ENCODE measurements at regions not wholly inside any gene's neighbourhood (a gene's known extent, or its start where the extent isn't known, plus 50 kb on each side); places are given as distances from the start of the nearest gene placed in this dataset.

DNA sequence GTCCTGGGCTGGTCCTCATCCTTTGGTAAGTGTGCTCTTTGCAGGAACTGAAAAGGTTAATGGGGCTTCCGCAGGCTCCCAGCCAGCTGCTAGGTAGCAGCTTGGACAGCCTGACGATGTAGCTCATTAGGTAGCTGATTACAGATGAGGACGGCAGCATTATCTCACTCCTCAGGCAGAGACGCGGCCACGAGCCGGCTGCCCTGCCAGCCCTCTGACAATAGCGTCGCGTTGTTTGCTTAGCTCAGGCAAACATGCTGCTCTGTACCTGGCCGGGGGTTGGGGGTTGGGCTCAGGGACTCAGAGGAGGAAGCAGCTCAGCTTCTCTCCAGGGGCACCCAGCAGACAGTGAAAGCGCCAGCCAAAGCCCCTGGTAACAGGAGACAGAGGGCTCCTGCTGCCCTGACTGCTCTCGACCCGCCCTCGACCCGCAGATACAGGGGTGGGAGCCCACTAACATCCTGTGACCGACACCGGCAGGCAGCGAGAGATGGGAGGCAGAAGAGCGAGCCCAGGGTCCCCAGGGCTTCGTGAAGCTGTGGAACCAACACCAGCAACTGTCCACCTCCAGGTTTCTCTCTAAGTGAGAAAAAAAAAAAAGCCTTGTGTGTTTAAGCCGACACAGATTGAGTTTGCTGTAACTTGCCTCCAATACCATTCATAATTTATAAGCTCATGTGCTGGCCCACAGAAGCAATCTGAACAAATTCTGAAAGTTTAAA, 53.4 kb upstream of the DLK1 start:
- Histone ChIP-seq H3K27ac (ENCODE audit: control insufficient read depth, insufficient read depth, low read length) (no peak overlapping the region), H3K9ac (ENCODE audit: control insufficient read depth, extremely low read depth, insufficient read depth, low read length) (no peak overlapping the region), H2AFZ (ENCODE audit: control insufficient read depth, low read length) (no peak overlapping the region), H3K27me3 (ENCODE audit: control insufficient read depth, extremely low read depth, insufficient read depth, low read length) (peaks cover 59% of the 10 kb centered on the region), H3K9me3 (ENCODE audit: control insufficient read depth, low read depth, low read length) (no peaks in the 10 kb centered on the region), H4K20me1 (ENCODE audit: control insufficient read depth, extremely low read depth, insufficient read depth, low read length) (no peaks in the 10 kb centered on the region), H3K4me1 (ENCODE audit: control insufficient read depth, extremely low read depth, insufficient read depth, low read length) (peaks cover 22% of the 10 kb centered on the region), H3K36me3 (ENCODE audit: control insufficient read depth in 2 of 2, extremely low read depth in 1 of 2, insufficient read depth in 2 of 2, low read length in 2 of 2) (no peaks in the 10 kb centered on the region), H3K4me2 (ENCODE audit: control insufficient read depth, extremely low read depth, insufficient read depth, low read depth, low read length) (no peak overlapping the region), H3K79me2 (ENCODE audit: control insufficient read depth, insufficient read depth, low read length) (no peaks in the 10 kb centered on the region), H3K9me1 (ENCODE audit: control insufficient read depth, extremely low read depth, insufficient read depth, low read length) (no peaks in the 10 kb centered on the region), H3K4me3 (ENCODE audit: control insufficient read depth in 2 of 3, extremely low read depth in 1 of 3, insufficient read depth in 2 of 3, low read depth in 1 of 3, low read length in 3 of 3) (no peak overlapping the region)
- TF ChIP-seq, protein P1, sequence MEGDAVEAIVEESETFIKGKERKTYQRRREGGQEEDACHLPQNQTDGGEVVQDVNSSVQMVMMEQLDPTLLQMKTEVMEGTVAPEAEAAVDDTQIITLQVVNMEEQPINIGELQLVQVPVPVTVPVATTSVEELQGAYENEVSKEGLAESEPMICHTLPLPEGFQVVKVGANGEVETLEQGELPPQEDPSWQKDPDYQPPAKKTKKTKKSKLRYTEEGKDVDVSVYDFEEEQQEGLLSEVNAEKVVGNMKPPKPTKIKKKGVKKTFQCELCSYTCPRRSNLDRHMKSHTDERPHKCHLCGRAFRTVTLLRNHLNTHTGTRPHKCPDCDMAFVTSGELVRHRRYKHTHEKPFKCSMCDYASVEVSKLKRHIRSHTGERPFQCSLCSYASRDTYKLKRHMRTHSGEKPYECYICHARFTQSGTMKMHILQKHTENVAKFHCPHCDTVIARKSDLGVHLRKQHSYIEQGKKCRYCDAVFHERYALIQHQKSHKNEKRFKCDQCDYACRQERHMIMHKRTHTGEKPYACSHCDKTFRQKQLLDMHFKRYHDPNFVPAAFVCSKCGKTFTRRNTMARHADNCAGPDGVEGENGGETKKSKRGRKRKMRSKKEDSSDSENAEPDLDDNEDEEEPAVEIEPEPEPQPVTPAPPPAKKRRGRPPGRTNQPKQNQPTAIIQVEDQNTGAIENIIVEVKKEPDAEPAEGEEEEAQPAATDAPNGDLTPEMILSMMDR (optimal IDR thresholded peaks at IDR 0.05 in 1 of 3, IDR thresholded peaks at IDR 0.05 in 1 of 3, conservative IDR thresholded peaks at IDR 0.05 in 1 of 3; ENCODE audit: extremely low read depth in 1 of 3, insufficient read depth in 2 of 3, low read length in 3 of 3): no peak
- no peak for TF ChIP-seq EZH2 (IDR thresholded peaks at IDR 0.05; ENCODE audit: low read length)
- dilution Hi-C loops (cut with MboI; ENCODE audit: extremely low pct_ligation_motif_present, low sequenced_read_pairs): no loop called here
- no peak for FAIRE-seq
- DNase-seq (ENCODE audit: low read depth, low spot score): no peak

DNA sequence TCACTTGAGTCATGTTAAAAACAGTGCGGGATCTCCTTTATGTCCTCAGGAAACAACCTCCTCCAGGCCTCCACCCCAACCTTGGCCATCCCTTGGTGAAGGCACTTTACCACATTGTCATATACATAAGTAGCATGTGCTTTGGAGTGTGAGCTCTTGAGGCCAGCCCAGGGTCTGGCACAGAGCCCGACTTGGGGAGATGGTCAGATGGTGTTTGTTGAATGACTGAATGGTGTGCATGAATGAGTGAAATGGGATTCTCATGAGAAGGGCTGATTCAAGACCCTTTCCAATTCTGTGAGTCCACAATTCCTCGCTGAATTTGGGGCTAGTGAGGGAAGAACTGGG, 52.9 kb upstream of the DLK1 start:
- dilution Hi-C loops (cut with MboI; ENCODE audit: extremely low pct_ligation_motif_present, low sequenced_read_pairs): no loop called here
- no peaks in the 10 kb centered on the region for H4K20me1 ChIP-seq (ENCODE audit: control insufficient read depth, extremely low read depth, insufficient read depth, low read length)
- no peak overlapping the region for H3K4me2 ChIP-seq (ENCODE audit: control insufficient read depth, extremely low read depth, insufficient read depth, low read depth, low read length)
- no peak for FAIRE-seq
- no peaks in the 10 kb centered on the region for H3K79me2 ChIP-seq (ENCODE audit: control insufficient read depth, insufficient read depth, low read length)
- H3K9ac ChIP-seq (ENCODE audit: control insufficient read depth, extremely low read depth, insufficient read depth, low read length): no peak overlapping the region
- peaks cover 55% of the 10 kb centered on the region for H3K27me3 ChIP-seq (ENCODE audit: control insufficient read depth, extremely low read depth, insufficient read depth, low read length)
- H3K9me1 ChIP-seq (ENCODE audit: control insufficient read depth, extremely low read depth, insufficient read depth, low read length): no peaks in the 10 kb centered on the region
- TF ChIP-seq, protein P1 (optimal IDR thresholded peaks at IDR 0.05 in 1 of 3, IDR thresholded peaks at IDR 0.05 in 1 of 3, conservative IDR thresholded peaks at IDR 0.05 in 1 of 3; ENCODE audit: extremely low read depth in 1 of 3, insufficient read depth in 2 of 3, low read length in 3 of 3): no peak
- TF ChIP-seq EZH2 (IDR thresholded peaks at IDR 0.05; ENCODE audit: low read length): no peak
- H3K9me3 ChIP-seq (ENCODE audit: control insufficient read depth, low read depth, low read length): no peaks in the 10 kb centered on the region
- no peak overlapping the region for H2AFZ ChIP-seq (ENCODE audit: control insufficient read depth, low read length)
- no peaks in the 10 kb centered on the region for H3K36me3 ChIP-seq (ENCODE audit: control insufficient read depth in 2 of 2, extremely low read depth in 1 of 2, insufficient read depth in 2 of 2, low read length in 2 of 2)
- no peak overlapping the region for H3K4me3 ChIP-seq (ENCODE audit: control insufficient read depth in 2 of 3, extremely low read depth in 1 of 3, insufficient read depth in 2 of 3, low read depth in 1 of 3, low read length in 3 of 3)
- no peak overlapping the region for H3K27ac ChIP-seq (ENCODE audit: control insufficient read depth, insufficient read depth, low read length)
- peaks cover 22% of the 10 kb centered on the region for H3K4me1 ChIP-seq (ENCODE audit: control insufficient read depth, extremely low read depth, insufficient read depth, low read length)
- no peak for DNase-seq (ENCODE audit: low read depth, low spot score)
